MCF 10A (cell line): ENCODE measurements at regions not wholly inside any gene's neighbourhood (a gene's known extent, or its start where the extent isn't known, plus 50 kb on each side); places are given as distances from the start of the nearest gene placed in this dataset.

Source experiments
- BruUV-seq: library from RNA; stranded (reverse); fragments of 400-500 nt; replicated peaks from 2 replicates; lab custom pipeline; 2021; lab: Mats Ljungman, UMichigan
- CTCF ChIA-PET: fragments of 300-600 bp; sonication (Branson Sonifier 250); formaldehyde crosslinking; extraction: SDS; loops from one replicate; lab custom pipeline; 2021; ENCODE audit warnings: antibody characterized with exemption, inconsistent platforms; lab: Yijun Ruan, JAX
- POLR2A ChIA-PET: fragments of 300-600, 350-650 bp; sonication (Branson Sonifier 250); formaldehyde crosslinking; extraction: SDS; loops from one replicate; lab custom pipeline; 2020; ENCODE audit warnings: antibody characterized with exemption, inconsistent platforms; lab: Yijun Ruan, JAX
- DNase-seq: peaks from one replicate; pipeline ENCODE4 v3.0.0-alpha.2; 2018; ENCODE audit not compliant: unreplicated experiment
- H3K27ac Mint-ChIP-seq: one replicate; pipeline ENCODE4 v1.8.0; 2022; ENCODE audit warnings: mild to moderate bottlenecking, low read depth, mixed read lengths; ENCODE audit not compliant: unreplicated experiment
- H3K27me3 Mint-ChIP-seq: one replicate; pipeline ENCODE4 v1.8.0; 2022; ENCODE audit warnings: mixed read lengths; ENCODE audit not compliant: insufficient read depth, unreplicated experiment
- H3K36me3 Mint-ChIP-seq: one replicate; pipeline ENCODE4 v1.8.0; 2022; ENCODE audit warnings: mild to moderate bottlenecking, moderate library complexity, mixed read lengths; ENCODE audit not compliant: insufficient read depth, unreplicated experiment
- H3K4me1 Mint-ChIP-seq: one replicate; pipeline ENCODE4 v1.8.0; 2022; ENCODE audit warnings: mixed read lengths; ENCODE audit not compliant: insufficient read depth, unreplicated experiment
- H3K4me3 Mint-ChIP-seq: one replicate; pipeline ENCODE4 v1.8.0; 2022; ENCODE audit warnings: mild to moderate bottlenecking, moderate library complexity, mixed read lengths; ENCODE audit not compliant: unreplicated experiment
- H3K9me3 Mint-ChIP-seq: one replicate; pipeline ENCODE4 v1.8.0; 2022; ENCODE audit warnings: mixed read lengths; ENCODE audit not compliant: unreplicated experiment
- CTCF ChIP-seq: fragments of 200-600 bp; IDR thresholded peaks from one replicate; pipeline ENCODE4 v1.8.0; 2022; ENCODE audit warnings: antibody characterized with exemption, mild to moderate bottlenecking; ENCODE audit not compliant: unreplicated experiment
- intact Hi-C: fragments of 100-400 bp; cut with micrococcal nuclease; formaldehyde crosslinking; loops from 2 replicates; pipeline ENCODE4 v1.14.1; 2022

GRCh38 chr1:238985312-238985711 lies 401.1 kb upstream of the CHRM3 start:
- no TSS peak for BruUV-seq
- CTCF ChIA-PET, result interaction anchor here (0.7 kb wide), 1 partner anchor 220 kb away, joined by 3 read pairs; no protein-coding TSS in a partner anchor
- peak; percentile 26 for DNase-seq
- Mint-ChIP-seq H3K4me1 (no peaks in the 10 kb centered on the region), H3K36me3 (no peaks in the 10 kb centered on the region), H3K27ac (no peak overlapping the region), H3K9me3 (no peaks in the 10 kb centered on the region), H3K27me3 (no peaks in the 10 kb centered on the region), H3K4me3 (no peak overlapping the region)
- POLR2A ChIA-PET, result no interaction called here
- no peak for TF ChIP-seq CTCF
- intact Hi-C loops, result no loop called here

GRCh38 chr1:238982736-238983135 lies 403.6 kb upstream of the CHRM3 start:
- no peak overlapping the region for H3K4me3 Mint-ChIP-seq
- H3K36me3 Mint-ChIP-seq, result no peaks in the 10 kb centered on the region
- no peaks in the 10 kb centered on the region for H3K9me3 Mint-ChIP-seq
- no peak for TF ChIP-seq CTCF
- no TSS peak for BruUV-seq
- H3K27ac Mint-ChIP-seq, result no peak overlapping the region
- no peak for DNase-seq
- H3K4me1 Mint-ChIP-seq, result no peaks in the 10 kb centered on the region
- ChIA-PET POLR2A (interaction anchor here (2.0 kb wide), 1 partner anchor 23 kb away, joined by 5 read pairs; no protein-coding TSS in a partner anchor), CTCF (interaction anchor here (0.5 to 2.1 kb wide), 5 partner anchors 118 to 1354 kb away, joined by 3 to 6 read pairs (median 3); no protein-coding TSS in a partner anchor)
- H3K27me3 Mint-ChIP-seq, result no peaks in the 10 kb centered on the region
- intact Hi-C loops, result no loop called here

GRCh38 chr1:238981317-238981933 lies 404.9 kb upstream of the CHRM3 start:
- intact Hi-C loops, result no loop called here
- TF ChIP-seq CTCF, result no peak
- H3K4me3 Mint-ChIP-seq, result no peak overlapping the region
- DNase-seq, result no peak
- no peaks in the 10 kb centered on the region for H3K9me3 Mint-ChIP-seq
- CTCF ChIA-PET, result interaction anchor here (0.5 to 2.1 kb wide), 4 partner anchors 9 to 1117 kb away, joined by 3 to 7 read pairs (median 5); partner anchors contain the start of gene CHRM3
- H3K27ac Mint-ChIP-seq, result no peak overlapping the region
- no peaks in the 10 kb centered on the region for H3K27me3 Mint-ChIP-seq
- H3K36me3 Mint-ChIP-seq, result no peaks in the 10 kb centered on the region
- POLR2A ChIA-PET, result interaction anchor here (1.1 kb wide), 1 partner anchor 12 kb away, joined by 3 read pairs; no protein-coding TSS in a partner anchor
- H3K4me1 Mint-ChIP-seq, result no peaks in the 10 kb centered on the region
- BruUV-seq, result no TSS peak

GRCh38 chr1:238980053-238980452 lies 406.3 kb upstream of the CHRM3 start:
- Mint-ChIP-seq H3K4me3 (no peak overlapping the region), H3K9me3 (no peaks in the 10 kb centered on the region), H3K4me1 (no peaks in the 10 kb centered on the region), H3K27me3 (no peaks in the 10 kb centered on the region), H3K36me3 (no peaks in the 10 kb centered on the region), H3K27ac (no peak overlapping the region)
- intact Hi-C loops, result no loop called here
- TF ChIP-seq CTCF, result no peak
- CTCF ChIA-PET, result interaction anchor here (1.2 to 2.0 kb wide), 3 partner anchors 9 to 1116 kb away, joined by 3 to 7 read pairs (median 3); no protein-coding TSS in a partner anchor
- DNase-seq, result no peak
- no TSS peak for BruUV-seq
- POLR2A ChIA-PET, result no interaction called here
